ENCODE measurements at regions not wholly inside any gene's neighbourhood (a gene's known extent, or its start where the extent isn't known, plus 50 kb on each side); places are given as distances from the start of the nearest gene placed in this dataset.
"Not testable (repeated sequence)": the region's sequence is repeated elsewhere in the genome, so short reads cannot be mapped to it uniquely, and the experiment has no call there.

GRCh38 chr1:78333502-78333901 lies 157.3 kb upstream of the PTGFR start:
- TF ChIP-seq CTCF (IDR thresholded peaks at IDR 0.05; ENCODE audit: insufficient read depth, low read depth, low read length), result peak; percentile 71
- ChIA-PET POLR2A (no interaction called here), CTCF (interaction anchor here (0.7 to 1.9 kb wide), 12 partner anchors 8 to 287 kb away, joined by 3 to 10 read pairs (median 4); partner anchors contain the start of gene IFI44L)
- Histone ChIP-seq H3K4me3 (ENCODE audit: low read depth, low read length) (no peak overlapping the region), H3K36me3 (ENCODE audit: control insufficient read depth, insufficient read depth, low read length) (no peaks in the 10 kb centered on the region), H3K27me3 (ENCODE audit: control insufficient read depth, insufficient read depth, low read length) (no peaks in the 10 kb centered on the region)
- no peak for DNase-seq (ENCODE audit: low read depth)

GRCh38 chr1:78334114-78334513 lies 156.7 kb upstream of the PTGFR start:
- Histone ChIP-seq H3K36me3 (ENCODE audit: control insufficient read depth, insufficient read depth, low read length) (no peaks in the 10 kb centered on the region), H3K27me3 (ENCODE audit: control insufficient read depth, insufficient read depth, low read length) (no peaks in the 10 kb centered on the region), H3K4me3 (ENCODE audit: low read depth, low read length) (no peak overlapping the region)
- DNase-seq (ENCODE audit: low read depth), result no peak
- POLR2A ChIA-PET, result no interaction called here
- no peak for TF ChIP-seq CTCF (IDR thresholded peaks at IDR 0.05; ENCODE audit: insufficient read depth, low read depth, low read length)
- CTCF ChIA-PET, result interaction anchor here (0.7 to 1.9 kb wide), 11 partner anchors 9 to 286 kb away, joined by 3 to 10 read pairs (median 4); partner anchors contain the start of gene IFI44L

- ChIA-PET POLR2A (no interaction called here), CTCF (interaction anchor here (1.0 to 1.9 kb wide), 2 partner anchors 23 to 30 kb away, joined by 3 to 6 read pairs; no protein-coding TSS in a partner anchor)
- Histone ChIP-seq H3K27me3 (ENCODE audit: control insufficient read depth, insufficient read depth, low read length) (no peaks in the 10 kb centered on the region), H3K4me3 (ENCODE audit: low read depth, low read length) (no peak overlapping the region), H3K36me3 (ENCODE audit: control insufficient read depth, insufficient read depth, low read length) (no peaks in the 10 kb centered on the region)
- TF ChIP-seq CTCF (IDR thresholded peaks at IDR 0.05; ENCODE audit: insufficient read depth, low read depth, low read length), result no peak
- no peak for DNase-seq (ENCODE audit: low read depth)
Measured at GRCh38 chr1:78334952-78335351, 155.8 kb upstream of the PTGFR start.

- H3K36me3 ChIP-seq (ENCODE audit: control insufficient read depth, insufficient read depth, low read length); POLR2A ChIA-PET; H3K4me3 ChIP-seq (ENCODE audit: low read depth, low read length); H3K27me3 ChIP-seq (ENCODE audit: control insufficient read depth, insufficient read depth, low read length); DNase-seq (ENCODE audit: low read depth); CTCF ChIA-PET: not testable (repeated sequence)
Measured at GRCh38 chr1:78336751-78337150, 154.0 kb upstream of the PTGFR start.

- no peak for TF ChIP-seq CTCF (IDR thresholded peaks at IDR 0.05; ENCODE audit: insufficient read depth, low read depth, low read length)
- Histone ChIP-seq H3K4me3 (ENCODE audit: low read depth, low read length) (no peak overlapping the region), H3K27me3 (ENCODE audit: control insufficient read depth, insufficient read depth, low read length) (no peaks in the 10 kb centered on the region), H3K36me3 (ENCODE audit: control insufficient read depth, insufficient read depth, low read length) (no peaks in the 10 kb centered on the region)
- POLR2A ChIA-PET, result interaction anchor here (0.7 kb wide), 1 partner anchor 101 kb away, joined by 5 read pairs; no protein-coding TSS in a partner anchor
- CTCF ChIA-PET, result interaction anchor here (0.8 to 1.2 kb wide), 3 partner anchors 21 to 195 kb away, joined by 3 read pairs; no protein-coding TSS in a partner anchor
- peak; percentile 19 for DNase-seq (ENCODE audit: low read depth)
Measured at GRCh38 chr1:78339490-78339889, 151.3 kb upstream of the PTGFR start.

- TF ChIP-seq CTCF (IDR thresholded peaks at IDR 0.05; ENCODE audit: insufficient read depth, low read depth, low read length), result no peak
- POLR2A ChIA-PET, result interaction anchor here (0.7 kb wide), 1 partner anchor 100 kb away, joined by 5 read pairs; no protein-coding TSS in a partner anchor
Measured at GRCh38 chr1:78340006-78340405, 150.8 kb upstream of the PTGFR start.

More at GRCh38 chr1:78340006-78340405, 150.8 kb upstream of the PTGFR start:
- Histone ChIP-seq H3K4me3 (ENCODE audit: low read depth, low read length) (no peak overlapping the region), H3K36me3 (ENCODE audit: control insufficient read depth, insufficient read depth, low read length) (no peaks in the 10 kb centered on the region), H3K27me3 (ENCODE audit: control insufficient read depth, insufficient read depth, low read length) (no peaks in the 10 kb centered on the region)
- DNase-seq (ENCODE audit: low read depth), result peak; percentile 51
- CTCF ChIA-PET, result interaction anchor here (1.2 kb wide), 1 partner anchor 21 kb away, joined by 3 read pairs; no protein-coding TSS in a partner anchor

Data from BJ (cell line).